H1 (cell line): ENCODE measurements at regions not wholly inside any gene's neighbourhood (a gene's known extent, or its start where the extent isn't known, plus 50 kb on each side); places are given as distances from the start of the nearest gene placed in this dataset.

Experiments used
- BACH1 ChIP-seq: IDR thresholded peaks from 2 replicates; pipeline ENCODE4 v1.6.1; 2012; ENCODE audit warnings: low read length, improper control_type of control experiment
- CEBPB ChIP-seq: IDR thresholded peaks from 2 replicates; pipeline ENCODE4 v1.6.1; 2012; ENCODE audit warnings: low read depth, low read length
- EP300 ChIP-seq, 2 experiments: IDR thresholded peaks; 1 replicate in 1 of 2; 2 replicates in 1 of 2; pipeline ENCODE4 v1.6.1; 2011 to 2012; ENCODE audit warnings: low read depth in 2 of 2, low read length in 2 of 2, mild to moderate bottlenecking in 2 of 2, borderline replicate concordance in 1 of 2, inconsistent platforms in 1 of 2, moderate library complexity in 1 of 2
- NRF1 ChIP-seq: IDR thresholded peaks from 2 replicates; pipeline ENCODE4 v1.6.1; 2011; ENCODE audit warnings: mild to moderate bottlenecking, low read depth, low read length, improper control_type of control experiment
- TAF1 ChIP-seq: IDR thresholded peaks from 2 replicates; pipeline ENCODE4 v1.6.1; 2011; ENCODE audit warnings: mild to moderate bottlenecking, low read depth, low read length
- TBP ChIP-seq: IDR thresholded peaks from 2 replicates; pipeline ENCODE4 v1.6.1; 2011; ENCODE audit warnings: low read depth, low read length, improper control_type of control experiment
- YY1 ChIP-seq: IDR thresholded peaks from 2 replicates; pipeline ENCODE4 v1.6.1; 2011; ENCODE audit warnings: low read depth, mild to moderate bottlenecking, low read length
- TF ChIP-seq, protein P1 (sequence below), 3 experiments: IDR thresholded peaks; 1 replicate in 2 of 3; 2 replicates in 1 of 3; pipeline versions ENCODE4 v1.5.1 to v1.6.1; 2011; ENCODE audit warnings: low read length in 3 of 3, mild to moderate bottlenecking in 3 of 3, inconsistent platforms in 2 of 3, low read depth in 1 of 3, moderate library complexity in 1 of 3; ENCODE audit not compliant: insufficient read depth in 1 of 3; ENCODE audit errors: control extremely low read depth in 1 of 3

DNA sequence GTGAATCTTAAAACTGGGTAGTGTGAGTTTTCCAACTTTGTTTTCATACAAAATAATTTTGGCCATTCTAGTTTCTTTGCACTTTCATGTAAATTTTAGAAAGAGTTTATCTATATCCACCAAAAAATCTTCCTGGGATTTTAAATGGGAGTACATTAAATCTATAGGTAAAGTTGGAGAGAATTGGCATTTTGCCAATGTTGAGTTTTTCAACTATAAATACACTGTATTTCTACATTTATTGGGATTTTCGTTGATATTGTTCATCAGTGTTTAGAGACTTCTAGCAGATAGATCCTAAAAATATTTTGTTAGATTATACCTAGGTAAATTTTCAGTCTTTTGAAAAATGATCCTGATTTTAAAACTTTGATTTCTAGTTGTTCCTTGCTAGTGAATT, 83.1 kb upstream of the CCDC54 start:
- TF ChIP-seq TAF1 (no peak), BACH1 (no peak), NRF1 (no peak), CEBPB (no peak), EP300 (IDR thresholded peaks at IDR 0.05; ENCODE audit: borderline replicate concordance in 1 of 2, low read depth in 2 of 2, low read length in 2 of 2) (no peak), TBP (no peak), YY1 (no peak)
- TF ChIP-seq, protein P1, sequence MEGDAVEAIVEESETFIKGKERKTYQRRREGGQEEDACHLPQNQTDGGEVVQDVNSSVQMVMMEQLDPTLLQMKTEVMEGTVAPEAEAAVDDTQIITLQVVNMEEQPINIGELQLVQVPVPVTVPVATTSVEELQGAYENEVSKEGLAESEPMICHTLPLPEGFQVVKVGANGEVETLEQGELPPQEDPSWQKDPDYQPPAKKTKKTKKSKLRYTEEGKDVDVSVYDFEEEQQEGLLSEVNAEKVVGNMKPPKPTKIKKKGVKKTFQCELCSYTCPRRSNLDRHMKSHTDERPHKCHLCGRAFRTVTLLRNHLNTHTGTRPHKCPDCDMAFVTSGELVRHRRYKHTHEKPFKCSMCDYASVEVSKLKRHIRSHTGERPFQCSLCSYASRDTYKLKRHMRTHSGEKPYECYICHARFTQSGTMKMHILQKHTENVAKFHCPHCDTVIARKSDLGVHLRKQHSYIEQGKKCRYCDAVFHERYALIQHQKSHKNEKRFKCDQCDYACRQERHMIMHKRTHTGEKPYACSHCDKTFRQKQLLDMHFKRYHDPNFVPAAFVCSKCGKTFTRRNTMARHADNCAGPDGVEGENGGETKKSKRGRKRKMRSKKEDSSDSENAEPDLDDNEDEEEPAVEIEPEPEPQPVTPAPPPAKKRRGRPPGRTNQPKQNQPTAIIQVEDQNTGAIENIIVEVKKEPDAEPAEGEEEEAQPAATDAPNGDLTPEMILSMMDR (IDR thresholded peaks at IDR 0.05; ENCODE audit: control extremely low read depth in 1 of 3, insufficient read depth in 1 of 3, low read depth in 1 of 3, low read length in 3 of 3) = no peak
